ENCODE measurements at regions not wholly inside any gene's neighbourhood (a gene's known extent, or its start where the extent isn't known, plus 50 kb on each side); places are given as distances from the start of the nearest gene placed in this dataset.
"Not testable (repeated sequence)": the region's sequence is repeated elsewhere in the genome, so short reads cannot be mapped to it uniquely, and the experiment has no call there.

DNA sequence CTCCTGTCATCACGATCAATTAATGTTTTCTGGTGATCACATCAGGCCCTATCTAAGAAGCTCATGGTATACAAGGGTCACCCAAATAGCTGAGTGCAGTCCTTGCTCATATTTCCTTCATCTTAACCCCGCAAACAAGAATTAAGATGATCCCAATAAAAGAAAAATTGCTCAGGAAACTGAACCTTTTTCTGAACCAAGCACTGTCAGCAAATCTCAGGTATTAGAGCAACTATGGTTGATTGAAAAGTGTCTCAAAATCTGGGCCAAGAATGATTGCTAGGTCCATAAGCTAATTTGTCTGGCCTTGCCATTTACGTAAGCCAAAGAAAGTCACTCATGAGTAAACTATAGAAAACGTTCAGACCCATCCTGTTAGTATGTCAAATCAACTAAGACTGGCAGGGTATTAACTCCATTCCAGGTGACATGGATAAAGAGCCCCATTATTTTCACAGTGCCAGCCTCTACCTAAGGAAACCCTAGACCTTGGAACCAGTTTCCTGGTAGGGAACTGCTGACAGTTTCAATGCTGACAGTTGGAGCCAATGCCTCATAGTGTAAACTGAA is 209.3 kb downstream of the DEPDC1B start:
- no peak for DNase-seq (ENCODE audit: low read depth in 3 of 3, low spot score in 2 of 3)

DNA sequence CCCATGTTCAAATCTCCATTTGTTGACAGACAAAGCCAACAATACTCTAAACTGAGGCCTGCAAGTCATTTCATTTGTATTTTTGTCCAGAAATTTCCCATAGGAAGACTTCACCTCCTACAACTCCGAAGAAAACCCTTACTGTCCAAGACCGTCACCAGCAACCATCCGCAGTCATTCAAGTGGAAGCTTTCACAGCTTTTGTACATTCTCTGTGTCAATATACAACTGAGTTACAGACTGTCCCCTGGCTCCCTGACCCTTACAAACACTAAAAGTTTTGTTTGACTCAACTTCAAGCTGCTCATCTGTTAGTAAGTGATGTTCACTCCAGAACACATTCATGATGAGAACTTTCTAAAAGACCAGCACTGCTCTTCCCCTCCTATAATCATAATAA is 210.1 kb downstream of the DEPDC1B start:
- DNase-seq (ENCODE audit: low read depth in 3 of 3, low spot score in 2 of 3), result no peak

DNA sequence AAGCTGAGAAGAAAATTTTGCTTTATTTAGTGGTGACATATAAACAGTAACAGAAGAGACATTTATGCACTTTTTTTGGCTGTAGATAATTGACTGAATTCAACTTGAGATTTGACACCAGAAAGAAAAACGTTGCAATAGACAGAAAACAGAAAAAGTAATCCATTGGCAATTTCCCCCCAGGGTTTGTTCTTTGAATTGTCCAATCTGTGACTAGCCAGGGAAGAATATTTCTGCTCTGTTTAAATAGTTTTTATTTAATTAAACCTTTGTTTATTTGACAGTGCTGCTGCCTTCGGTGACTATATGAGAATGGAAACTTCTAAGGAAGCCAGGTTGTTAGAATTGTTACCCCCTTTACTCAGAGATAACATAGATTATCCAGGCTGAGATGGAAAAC is 210.6 kb downstream of the DEPDC1B start:
- no peak for DNase-seq (ENCODE audit: low read depth in 3 of 3, low spot score in 2 of 3)

DNA sequence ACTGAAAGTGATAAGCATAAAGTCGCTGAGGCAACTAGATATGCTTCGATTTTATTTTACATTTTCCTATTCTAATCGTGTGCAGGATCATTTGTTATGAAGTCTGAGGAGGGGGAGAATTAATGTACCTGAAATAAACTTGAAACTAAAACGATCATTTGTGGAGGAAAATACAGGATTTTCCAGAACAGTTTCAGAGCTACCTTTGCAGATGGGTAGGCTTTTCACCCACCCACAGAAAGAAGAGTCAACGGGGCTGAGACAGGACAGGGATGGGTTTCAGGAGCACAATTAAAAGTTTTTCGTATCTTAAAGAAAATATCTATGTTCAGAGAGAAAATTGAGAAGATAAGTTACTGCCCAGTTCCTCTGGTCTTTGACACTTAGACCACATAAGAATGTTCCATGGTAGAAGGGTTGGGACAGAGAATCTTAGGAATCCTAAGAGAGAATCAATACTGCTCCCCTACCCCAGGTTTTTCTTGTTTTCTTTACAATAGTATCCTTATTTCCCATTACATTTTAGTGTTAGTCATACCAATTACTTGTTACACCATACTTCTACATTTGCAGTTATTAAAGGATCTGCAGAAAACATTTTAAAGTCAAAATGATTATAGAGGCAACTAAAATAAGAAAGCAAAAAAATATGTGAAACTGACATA is 211.4 kb downstream of the DEPDC1B start:
- no peak for DNase-seq (ENCODE audit: low read depth in 3 of 3, low spot score in 2 of 3)

DNA sequence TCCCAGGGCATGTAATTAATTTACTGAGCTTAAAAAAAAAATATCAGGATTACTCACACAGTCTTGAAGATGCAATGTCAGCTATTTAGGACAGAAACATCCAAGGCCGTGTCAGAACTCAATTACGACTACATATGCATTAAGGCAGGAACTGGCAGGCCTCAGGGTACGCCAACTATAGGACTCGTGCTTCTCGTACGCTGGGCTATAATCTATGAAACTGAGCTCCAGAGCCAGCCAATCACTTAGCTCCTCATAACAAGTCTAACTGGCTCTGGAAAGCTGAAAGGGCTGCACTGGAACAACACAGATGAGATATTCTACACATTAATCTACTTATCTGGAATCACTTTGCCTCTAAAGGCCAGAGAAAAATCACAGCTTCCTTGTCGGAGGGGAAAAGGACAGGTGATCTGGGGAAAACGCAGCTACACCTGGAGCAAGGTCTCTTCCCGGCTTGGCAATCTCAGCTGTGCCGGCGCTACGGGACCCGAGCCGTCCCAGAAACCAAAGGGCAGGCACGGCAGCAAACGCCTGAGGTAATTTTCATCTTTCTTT is 212.0 kb downstream of the DEPDC1B start:
- DNase-seq (ENCODE audit: low read depth in 3 of 3, low spot score in 2 of 3), result peak in 1 of 3 donors; percentile 10

DNA sequence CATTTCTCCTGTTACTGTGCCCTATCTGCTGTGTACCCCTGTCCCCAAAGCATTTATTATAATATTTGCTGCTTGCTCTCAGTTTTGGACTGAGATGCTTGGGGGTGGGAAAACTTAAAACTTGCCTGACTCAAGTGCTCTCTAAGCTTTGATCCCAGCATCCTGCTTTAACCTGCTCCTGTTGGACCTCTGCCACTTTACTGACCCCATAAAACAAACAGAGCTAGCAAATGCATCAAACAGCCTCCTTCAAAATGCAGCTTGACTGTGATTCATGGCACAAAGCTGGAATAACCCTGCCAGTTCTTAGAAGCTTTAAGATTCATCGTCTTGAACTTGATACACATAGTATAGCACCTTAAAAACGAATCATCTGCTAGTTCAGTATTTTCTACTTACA is 212.5 kb downstream of the DEPDC1B start:
- DNase-seq (ENCODE audit: low read depth in 3 of 3, low spot score in 2 of 3), result no peak

DNA sequence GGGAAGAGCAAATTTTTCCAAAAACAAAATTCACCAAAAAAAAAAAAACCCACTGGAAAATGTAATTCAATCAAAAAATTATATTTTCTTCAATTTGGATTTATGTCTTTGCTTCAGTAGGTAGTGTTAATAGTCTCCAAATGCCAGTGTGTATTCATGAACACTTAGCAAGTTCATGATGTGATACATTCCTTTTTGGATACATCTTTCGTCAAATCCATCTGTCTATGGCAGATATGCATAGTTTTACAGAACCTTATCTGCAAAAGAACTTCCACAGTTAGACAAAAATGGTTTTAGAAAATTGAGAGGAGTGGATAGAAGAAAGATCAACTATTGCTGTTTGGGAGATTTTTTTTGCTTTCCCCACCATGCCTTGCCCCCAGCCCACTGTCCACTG is 214.6 kb downstream of the DEPDC1B start:
- DNase-seq (ENCODE audit: low read depth in 3 of 3, low spot score in 2 of 3), result no peak

DNA sequence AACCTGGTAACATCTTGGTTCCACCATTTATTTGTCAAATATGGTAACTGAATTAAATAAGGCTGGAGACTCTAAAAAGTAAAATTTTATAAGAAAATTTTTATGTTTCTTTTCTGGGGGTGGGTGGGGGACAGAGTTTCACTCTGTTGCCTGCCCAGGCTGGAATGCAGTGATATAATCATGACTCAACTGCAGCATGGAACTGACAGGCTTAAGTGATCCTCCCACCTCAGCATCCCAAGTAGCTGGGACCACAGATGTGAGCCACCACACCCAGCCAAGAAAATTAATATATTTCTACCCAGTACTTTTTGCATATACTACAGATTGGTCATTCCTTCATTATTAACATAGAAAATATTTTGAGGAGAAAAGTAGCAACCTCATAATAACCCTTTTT is 216.9 kb downstream of the DEPDC1B start:
- no peak for DNase-seq (ENCODE audit: low read depth in 3 of 3, low spot score in 2 of 3)

DNA sequence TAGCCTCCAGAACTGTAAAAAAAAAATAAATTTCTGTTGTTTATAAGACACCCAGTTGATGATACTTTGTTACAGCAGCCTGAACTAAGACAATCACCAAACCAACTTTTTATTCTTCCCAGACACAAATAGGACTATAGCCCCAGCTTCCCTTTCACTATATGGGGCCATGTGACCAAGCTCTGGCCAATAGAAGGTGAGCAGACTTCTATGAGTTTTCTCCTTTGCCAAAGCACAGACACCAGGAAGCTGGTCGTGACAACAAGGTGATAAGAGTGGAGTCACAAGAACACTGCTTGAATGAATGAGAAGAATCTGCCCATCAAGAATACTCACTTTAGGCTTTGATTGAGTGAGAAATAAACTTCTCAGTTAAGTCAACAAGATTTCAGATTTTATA is 217.7 kb downstream of the DEPDC1B start:
- no peak for DNase-seq (ENCODE audit: low read depth in 3 of 3, low spot score in 2 of 3)

DNA sequence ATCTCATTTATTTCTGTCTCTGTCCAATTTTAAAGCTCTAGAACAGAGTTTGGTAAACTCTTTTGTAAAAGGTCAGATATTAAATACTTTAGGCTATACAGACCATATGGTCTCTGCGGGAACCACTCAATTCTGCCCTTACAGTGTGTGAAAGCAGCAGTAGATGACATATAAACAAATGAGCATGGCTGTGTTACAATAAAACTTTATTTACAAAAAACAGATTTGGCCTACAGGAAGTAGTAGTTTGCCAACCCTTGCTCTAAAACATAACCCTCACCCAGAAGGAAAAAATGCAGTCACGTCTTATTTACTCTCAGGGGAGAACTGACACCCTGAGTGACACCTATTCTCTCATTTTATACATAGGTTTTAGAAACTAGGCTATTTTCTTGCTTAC is 220.4 kb downstream of the DEPDC1B start:
- no peak for DNase-seq (ENCODE audit: low read depth in 3 of 3, low spot score in 2 of 3)

DNA sequence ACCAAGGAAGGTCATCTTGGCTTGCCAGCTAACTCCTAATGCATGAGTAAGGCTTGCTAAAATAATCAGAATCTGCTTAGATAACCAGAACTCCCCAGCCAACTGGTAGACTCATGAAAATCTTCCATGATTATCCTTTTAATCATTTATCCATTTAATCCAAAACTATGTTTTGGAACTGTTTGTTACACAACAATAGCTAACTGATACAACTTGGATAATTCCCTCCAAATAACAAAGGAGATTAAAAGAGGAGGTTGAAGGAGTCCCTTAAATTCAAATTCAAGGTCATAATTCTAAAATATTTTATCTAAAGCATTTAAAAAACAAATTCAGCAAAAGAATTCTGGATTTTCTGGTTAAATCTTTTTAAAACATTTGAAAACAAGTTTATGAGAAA is 222.1 kb downstream of the DEPDC1B start:
- DNase-seq (ENCODE audit: low read depth in 3 of 3, low spot score in 2 of 3), result no peak

DNA sequence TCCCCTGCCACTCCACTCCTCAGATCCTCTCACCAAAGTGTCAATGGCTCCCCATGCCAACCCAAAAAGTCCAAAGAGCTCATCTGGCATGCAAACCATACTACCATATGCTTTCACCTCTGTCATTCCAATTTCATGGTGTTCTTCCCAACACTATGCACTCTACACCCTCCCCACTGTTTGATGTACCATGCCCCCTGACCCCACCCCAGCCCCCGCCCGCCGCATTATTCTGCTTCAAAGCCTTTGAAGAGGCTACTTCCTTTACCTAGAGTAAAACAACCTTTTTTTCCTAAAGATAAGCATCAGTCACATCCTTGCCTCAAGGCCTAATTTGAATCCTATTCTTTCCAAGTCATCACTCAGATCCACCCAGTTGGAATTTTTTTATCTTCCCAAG is 226.3 kb downstream of the DEPDC1B start:
- no peak for DNase-seq (ENCODE audit: low read depth in 3 of 3, low spot score in 2 of 3)

DNA sequence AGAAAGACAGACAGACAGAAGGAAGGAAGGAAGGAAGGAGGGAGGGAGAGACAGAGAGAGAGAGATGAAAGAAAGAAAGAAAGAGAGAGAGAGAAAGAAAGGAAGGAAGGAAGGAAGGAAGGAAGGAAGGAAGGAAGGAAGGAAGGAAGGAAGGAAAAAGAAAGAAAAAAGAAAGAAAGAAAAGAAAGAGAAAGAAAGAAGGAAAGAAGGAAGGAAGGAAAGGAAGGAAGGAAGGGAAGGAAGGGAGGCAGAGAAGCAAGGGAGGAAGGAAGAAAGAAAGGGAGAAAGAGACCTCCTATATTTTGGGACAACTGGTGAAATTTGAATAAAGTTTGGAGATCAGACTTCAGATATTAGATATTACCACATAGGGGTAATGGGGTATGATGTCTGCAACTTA is 226.9 kb downstream of the DEPDC1B start:
- not testable (repeated sequence) for DNase-seq (ENCODE audit: low read depth in 3 of 3, low spot score in 2 of 3)

DNA sequence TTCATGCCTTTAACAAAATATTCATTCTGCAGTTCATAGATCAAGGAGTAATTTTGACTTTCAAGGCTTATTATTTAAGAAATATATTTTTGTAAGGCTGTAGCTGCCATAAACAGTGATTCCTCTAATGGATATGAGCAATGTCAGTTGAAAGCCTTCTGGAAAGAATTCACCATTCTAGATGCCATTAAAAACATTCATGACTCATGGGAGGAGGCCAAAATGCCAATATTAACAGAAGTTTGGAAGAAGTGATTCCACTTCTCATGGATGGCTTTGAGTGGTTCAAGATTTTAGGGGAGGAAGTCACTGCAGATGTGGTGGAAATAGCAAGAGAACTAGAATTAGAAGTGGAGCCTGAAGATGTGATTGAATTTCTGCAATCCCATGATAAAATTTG is 229.1 kb downstream of the DEPDC1B start:
- no peak for DNase-seq (ENCODE audit: low read depth in 3 of 3, low spot score in 2 of 3)

DNA sequence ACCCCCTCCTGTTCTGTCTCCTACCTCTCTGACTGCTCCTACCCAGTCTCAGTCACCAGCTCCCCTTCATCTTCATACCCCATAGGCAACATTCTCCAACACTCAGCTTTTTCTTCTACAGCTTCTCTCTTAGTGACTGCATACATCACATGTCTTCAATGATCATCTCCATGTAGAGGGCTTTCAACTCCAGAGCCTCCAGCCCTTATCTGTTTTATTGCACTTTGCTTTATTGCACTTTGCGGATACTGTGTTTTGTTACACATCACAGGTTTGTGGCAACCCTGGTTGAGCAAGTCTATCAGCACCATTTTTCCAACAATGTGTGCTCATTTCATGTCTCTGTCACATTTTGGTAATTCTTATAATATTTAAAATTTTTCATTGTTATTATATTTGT is 230.7 kb downstream of the DEPDC1B start:
- DNase-seq (ENCODE audit: low read depth in 3 of 3, low spot score in 2 of 3), result no peak

DNA sequence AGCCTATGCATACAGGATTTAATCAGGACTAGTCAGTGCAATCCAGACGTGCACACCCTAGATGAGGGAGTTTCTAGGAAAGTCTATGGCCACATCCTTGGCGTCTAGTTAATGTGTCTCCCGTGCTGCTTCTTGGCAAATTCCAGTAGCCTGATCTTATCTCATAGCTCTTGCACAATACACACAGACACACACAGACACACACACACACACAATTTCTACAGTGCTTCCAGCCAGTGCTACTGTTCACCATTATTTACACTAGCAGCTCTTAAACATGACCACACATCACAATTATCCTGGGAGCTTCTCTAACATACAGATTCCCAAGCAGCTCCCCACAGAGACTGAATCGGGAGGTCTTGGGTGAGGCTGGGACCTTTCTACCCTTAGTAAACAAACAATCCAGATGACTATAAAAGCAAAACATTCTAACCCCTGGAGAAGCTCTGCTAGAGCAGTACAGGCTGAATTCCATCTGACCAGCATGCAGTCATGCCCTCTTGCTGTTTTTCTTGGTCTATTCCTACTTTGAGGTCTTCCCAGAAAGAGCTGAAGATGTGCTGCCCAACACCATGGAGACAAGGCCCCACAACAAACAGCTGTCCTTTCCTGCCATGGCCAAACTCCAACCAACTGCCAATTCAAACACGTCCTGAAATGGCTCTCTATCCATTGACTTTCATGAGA is 236.6 kb downstream of the DEPDC1B start:
- no peak for DNase-seq (ENCODE audit: low read depth in 3 of 3, low spot score in 2 of 3)

DNA sequence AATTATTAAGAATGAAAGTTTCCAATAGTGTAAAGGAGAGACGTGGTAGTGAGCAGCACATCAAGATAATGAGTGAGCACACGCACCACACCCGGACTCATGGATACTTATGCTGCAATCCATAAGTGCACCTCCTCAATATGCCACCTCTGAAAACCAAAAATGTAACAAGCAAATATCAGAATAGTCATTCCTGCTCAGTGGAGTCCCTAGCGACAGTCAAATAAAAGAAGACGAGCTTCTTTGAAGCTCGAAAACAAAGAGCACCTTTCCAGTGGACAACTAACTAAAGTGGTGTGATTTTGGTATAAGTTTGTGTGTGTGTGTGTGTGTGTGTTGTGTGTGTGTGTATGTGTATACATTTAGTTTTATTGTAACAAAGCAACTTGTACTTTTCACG is 241.3 kb downstream of the DEPDC1B start:
- no peak for DNase-seq (ENCODE audit: low read depth in 3 of 3, low spot score in 2 of 3)

DNA sequence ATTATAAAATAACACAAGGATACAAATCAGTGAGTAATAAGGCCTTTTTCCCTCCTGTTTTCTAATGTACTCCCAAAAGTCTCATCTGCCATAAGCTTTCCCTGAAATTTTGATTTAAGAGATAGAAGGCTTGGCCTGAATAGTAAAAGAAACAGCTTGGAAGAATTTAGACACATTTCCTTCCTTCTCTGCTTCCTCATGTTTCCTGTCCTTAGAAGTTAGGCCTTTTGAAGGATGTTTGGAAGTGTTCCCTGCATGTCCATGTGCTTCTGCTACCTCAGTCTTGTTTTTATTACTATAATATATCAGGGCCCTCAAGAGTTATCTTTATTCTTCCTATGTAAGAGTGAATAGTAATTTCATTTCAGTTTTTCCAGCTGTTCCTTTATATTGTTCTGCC is 242.7 kb downstream of the DEPDC1B start:
- DNase-seq (ENCODE audit: low read depth in 3 of 3, low spot score in 2 of 3), result peak; percentile 30 to 45 (median 32)

DNA sequence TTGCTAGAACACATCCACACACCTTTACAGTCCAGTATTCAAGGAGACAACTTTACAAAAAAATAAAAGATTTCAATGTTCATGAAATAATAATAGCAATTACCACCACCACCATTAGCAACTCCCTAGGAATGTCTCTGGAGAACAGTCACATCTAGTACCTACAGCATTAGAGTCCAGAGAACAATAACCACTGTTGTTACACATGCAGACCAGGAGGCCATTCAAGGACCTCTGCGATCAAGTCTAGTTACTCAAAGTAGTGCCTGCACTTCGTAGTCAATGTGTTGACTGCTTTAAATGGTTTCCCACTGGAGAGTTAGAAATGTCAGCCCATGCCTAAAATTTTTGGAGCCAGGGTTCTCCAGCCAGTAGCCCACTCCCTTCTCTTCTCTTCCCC is 244.4 kb downstream of the DEPDC1B start:
- DNase-seq (ENCODE audit: low read depth in 3 of 3, low spot score in 2 of 3), result no peak

DNA sequence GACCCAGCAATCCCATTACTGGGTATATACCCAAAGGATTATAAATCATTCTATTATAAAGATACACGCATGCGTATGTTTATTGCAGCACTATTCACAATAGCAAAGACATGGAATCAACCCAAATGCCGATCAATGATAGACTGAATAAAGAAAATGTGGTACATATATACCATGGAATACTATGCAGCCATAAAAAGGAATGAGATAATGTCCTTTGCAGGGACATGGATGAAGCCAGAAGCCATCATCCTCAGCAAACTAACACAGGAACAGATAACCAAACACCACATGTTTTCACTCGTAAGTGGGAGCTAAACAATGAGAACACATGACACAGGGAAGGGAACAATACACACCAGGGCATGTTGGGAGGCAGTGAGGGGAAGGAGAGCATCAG is 245.7 kb downstream of the DEPDC1B start:
- not testable (repeated sequence) for DNase-seq (ENCODE audit: low read depth in 3 of 3, low spot score in 2 of 3)

DNA sequence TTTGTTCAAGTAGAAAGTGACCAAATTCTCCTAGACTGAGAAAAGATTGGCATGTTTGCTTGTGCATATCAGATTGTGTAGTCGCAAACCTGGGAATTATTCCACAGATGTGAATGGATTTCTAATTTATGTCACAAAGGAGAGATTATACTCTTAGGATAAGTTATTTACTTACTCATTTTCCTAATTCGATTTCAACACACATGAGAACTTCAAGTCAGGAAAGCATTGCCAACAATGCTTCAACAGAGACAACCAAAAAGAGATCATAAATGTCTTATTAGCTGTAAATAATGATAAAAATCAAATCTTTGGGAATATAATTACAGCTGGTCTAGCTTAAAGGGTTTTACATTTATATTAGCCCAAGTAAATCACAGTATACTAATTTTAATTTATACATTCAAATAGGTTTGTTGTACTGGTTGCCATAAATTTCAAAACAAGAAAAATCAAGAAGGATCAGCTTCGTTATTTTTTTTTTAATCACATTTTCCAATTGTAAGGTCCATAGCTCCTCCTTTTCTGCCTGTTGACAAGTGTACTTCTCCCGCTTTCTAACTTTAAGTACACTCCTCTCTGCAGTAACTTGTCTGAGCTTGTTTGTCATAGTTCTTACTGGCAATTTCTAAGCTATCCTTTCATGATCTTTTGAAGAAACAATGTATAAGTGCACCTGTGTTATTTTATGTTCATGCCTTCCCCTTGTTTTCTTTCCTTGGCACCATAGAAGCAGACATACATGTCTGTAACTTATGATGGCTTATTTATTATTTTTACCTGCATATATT is 246.6 kb downstream of the DEPDC1B start:
- DNase-seq (ENCODE audit: low read depth in 3 of 3, low spot score in 2 of 3), result no peak

Data from right renal cortex interstitium (tissue), 3 donors.